Skin of body (tissue), 1 donor: ENCODE measurements at regions not wholly inside any gene's neighbourhood (a gene's known extent, or its start where the extent isn't known, plus 50 kb on each side); places are given as distances from the start of the nearest gene placed in this dataset.

ENCODE experiments used
- DNase-seq: peaks from one replicate; lab custom pipeline; 2025; lab: John Stamatoyannopoulos, UW

DNA sequence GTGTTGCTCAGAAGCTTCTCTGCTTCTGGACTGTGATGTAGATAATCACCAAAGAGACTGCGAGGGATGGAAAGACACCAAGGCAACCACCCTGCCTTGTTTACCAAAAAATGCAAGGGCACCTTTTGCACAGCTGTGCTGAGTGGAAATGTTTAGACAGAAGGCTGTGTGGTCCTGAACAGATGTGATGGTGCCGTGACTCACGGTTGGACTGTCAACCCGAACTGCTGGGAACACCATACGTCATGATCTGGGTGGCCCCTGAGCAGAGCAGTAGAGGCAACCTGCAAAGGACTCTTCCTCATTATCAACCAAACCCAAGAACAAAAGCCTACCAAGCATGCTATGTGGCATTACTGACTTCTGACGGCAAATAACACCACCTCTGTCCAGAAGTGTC is 61.3 kb upstream of the LPP start:
- no peak for DNase-seq

DNA sequence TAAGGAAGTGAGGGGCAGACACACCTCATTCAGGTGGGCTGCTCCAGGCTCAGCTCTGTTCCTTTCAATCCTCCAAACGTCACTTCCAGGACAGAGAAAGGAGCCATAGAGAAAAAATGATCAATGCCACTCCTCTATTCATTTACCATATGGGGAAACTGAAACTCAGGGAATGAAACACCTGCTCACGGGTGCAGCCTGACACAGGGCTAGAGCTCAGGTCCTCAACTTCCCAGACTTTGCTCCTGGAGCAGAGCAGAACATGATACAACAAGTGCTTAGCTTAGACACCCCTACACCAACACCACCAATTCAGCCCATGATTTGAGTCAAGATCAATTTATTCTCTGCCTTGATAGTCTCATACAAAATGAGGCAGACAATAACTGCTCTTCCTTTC is 58.5 kb upstream of the LPP start:
- no peak for DNase-seq

DNA sequence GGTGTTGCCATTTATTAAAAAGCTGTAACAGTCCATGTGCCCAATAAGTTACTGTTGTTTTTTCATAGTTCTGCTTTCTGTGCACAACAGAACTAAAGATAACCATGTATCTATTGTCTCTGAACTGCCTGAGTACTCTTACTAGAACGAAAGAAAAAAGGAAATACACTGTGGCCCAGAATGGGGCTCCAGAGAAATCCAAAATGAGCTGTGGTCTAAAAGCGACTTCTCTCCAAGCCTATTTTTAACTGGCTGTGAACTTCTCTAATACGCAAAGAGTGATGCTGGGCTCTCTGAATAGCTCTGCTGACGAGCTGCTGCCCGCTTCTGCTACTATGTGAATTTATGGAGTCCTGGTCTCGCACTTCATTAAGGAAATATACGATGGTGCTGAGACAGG is 56.2 kb upstream of the LPP start:
- DNase-seq: no peak

DNA sequence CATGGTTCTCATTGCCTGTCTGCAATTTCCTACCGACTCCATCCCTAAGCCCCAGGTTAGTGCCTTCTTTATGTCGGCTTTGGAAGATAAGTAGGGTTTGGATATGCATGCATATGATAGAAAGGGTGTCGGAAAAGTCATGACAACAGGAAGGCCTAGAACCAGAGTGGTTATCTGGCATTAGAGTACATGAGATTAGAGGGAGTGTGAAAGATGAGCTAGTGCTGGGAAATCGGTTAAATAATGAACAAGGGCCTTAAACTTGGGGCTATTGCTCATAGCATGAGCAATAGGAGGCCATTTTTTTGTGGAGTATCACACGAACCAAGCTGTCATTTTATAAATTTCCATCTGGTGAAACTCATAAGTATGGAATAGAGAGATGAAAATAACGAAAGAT is 54.0 kb upstream of the LPP start:
- DNase-seq: no peak

DNA sequence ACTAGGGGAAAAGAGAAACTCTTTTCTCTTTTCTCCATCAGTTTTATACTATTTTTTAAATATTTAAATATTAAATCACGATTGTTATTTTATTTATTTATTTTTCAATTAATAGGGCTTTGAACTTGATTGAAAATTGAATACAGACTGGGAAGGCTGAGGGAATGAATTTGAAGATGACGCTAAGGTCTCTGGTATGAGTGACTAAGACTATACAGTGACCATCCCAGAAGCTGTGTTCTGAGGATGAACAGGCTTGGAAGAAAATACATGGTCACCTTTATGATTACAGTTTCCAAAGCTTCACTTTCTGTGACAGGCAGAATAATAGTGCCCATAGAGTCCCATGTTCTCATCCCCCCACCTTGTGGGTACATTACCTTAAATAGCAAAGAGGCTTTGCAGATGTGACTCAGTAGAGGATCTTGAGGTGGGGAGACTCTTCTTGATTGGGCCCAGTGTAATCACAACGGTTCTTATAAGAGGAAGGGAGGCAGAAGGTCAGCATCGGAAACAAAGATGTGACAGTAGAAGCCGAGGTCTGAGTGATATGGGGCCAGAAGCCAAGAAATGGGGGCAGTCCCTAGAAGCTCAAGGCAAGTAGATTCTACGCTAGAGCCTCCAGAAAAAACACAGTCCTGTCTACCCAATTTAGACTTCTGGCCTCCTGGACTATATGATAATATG is 51.0 kb upstream of the LPP start:
- DNase-seq: no peak

DNA sequence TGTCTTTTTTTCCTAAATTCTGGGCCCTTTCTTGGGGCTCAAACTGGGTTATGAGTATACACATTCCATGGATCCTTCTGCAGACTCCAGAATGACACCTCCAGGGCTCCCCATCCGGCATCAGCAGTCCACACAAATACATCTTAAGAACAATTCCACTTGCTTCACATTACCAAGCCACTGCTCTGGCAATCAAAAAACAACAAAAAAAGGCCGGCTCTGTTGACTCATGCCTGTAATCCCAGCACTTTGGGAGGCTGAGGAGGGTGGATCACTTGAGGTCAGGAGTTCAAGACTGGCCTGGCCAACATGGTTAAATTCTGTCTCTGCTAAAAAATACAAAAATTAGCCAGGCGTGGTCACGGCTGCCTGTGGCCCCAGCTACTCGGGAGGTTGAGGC is 49.9 kb upstream of the LPP start:
- no peak for DNase-seq
